Left lung (tissue), 4 donors: ENCODE measurements at regions not wholly inside any gene's neighbourhood (a gene's known extent, or its start where the extent isn't known, plus 50 kb on each side); places are given as distances from the start of the nearest gene placed in this dataset.
"Not testable (repeated sequence)": the region's sequence is repeated elsewhere in the genome, so short reads cannot be mapped to it uniquely, and the experiment has no call there.

Source experiments
- ATAC-seq: fragments of 200-7000 bp; cut with Tn5 transposase; one replicate; pipeline ENCODE4 v1.9.1; 2020; ENCODE audit warnings: moderate library complexity
- DNase-seq, 4 donors: peaks; one replicate each; pipeline ENCODE4 v3.0.0-alpha.2; 2013 to 2020
- H3K27ac ChIP-seq, 2 donors: fragments of 200-600 bp; sonication (generic) in 1 of 2; one replicate each; pipeline versions ENCODE4 v1.5.0 to v1.8.0; 2020 to 2021
- H3K27me3 ChIP-seq, 2 donors: fragments of 200-600 bp; sonication (generic) in 1 of 2; one replicate each; pipeline versions ENCODE4 v1.5.0 to v1.8.0; 2020 to 2021
- H3K36me3 ChIP-seq, 2 donors: fragments of 200-600 bp; sonication (generic) in 1 of 2; one replicate each; pipeline versions ENCODE4 v1.5.0 to v1.8.0; 2020 to 2021
- H3K4me1 ChIP-seq, 2 donors: fragments of 200-600 bp; one replicate each; pipeline ENCODE4 v1.8.0; 2021
- H3K4me3 ChIP-seq, 2 donors: fragments of 200-600 bp; sonication (generic) in 1 of 2; one replicate each; pipeline versions ENCODE4 v1.5.0 to v1.8.0; 2020 to 2021; ENCODE audit warnings: mild to moderate bottlenecking in 1 of 2
- H3K9me3 ChIP-seq, 2 donors: fragments of 200-600 bp; sonication (generic) in 1 of 2; one replicate each; pipeline versions ENCODE4 v1.5.0 to v1.8.0; 2020 to 2021
- CTCF ChIP-seq, 2 donors: fragments of 200-600 bp; sonication (generic) in 1 of 2; IDR thresholded peaks; one replicate each; pipeline versions ENCODE4 v1.5.0 to v1.8.0; 2021; ENCODE audit warnings: antibody characterized with exemption in 2 of 2
- intact Hi-C, 2 donors: fragments of 100-400 bp; cut with DNase I; formaldehyde crosslinking; loops; one replicate each; pipeline versions ENCODE4 v1.11.2 to v1.14.2; 2022
- donor health status: DM: no; HTN: yes; CAD: no.
- donor health status: DM: no; HTN: no; CAD: no.

GRCh38 chr4:170214101-170214500 is 124.3 kb upstream of the AADAT start:
- ATAC-seq = no peak
- H3K9me3 ChIP-seq = peaks cover 0 to 45% of the 10 kb centered on the region in 2 donors
- DNase-seq = no peak
- TF ChIP-seq CTCF (IDR thresholded peaks at IDR 0.05) = no peak
- no peaks in the 10 kb centered on the region for H3K36me3 ChIP-seq
- H3K4me1 ChIP-seq = no peaks in the 10 kb centered on the region
- no peak overlapping the region for H3K4me3 ChIP-seq
- H3K27ac ChIP-seq = no peak overlapping the region
- H3K27me3 ChIP-seq = no peaks in the 10 kb centered on the region
- intact Hi-C loops = no loop called here

GRCh38 chr4:170202721-170203120 is 113.0 kb upstream of the AADAT start:
- H3K36me3 ChIP-seq = no peaks in the 10 kb centered on the region
- no peaks in the 10 kb centered on the region for H3K4me1 ChIP-seq
- H3K27me3 ChIP-seq = no peaks in the 10 kb centered on the region
- no peak for TF ChIP-seq CTCF (IDR thresholded peaks at IDR 0.05)
- intact Hi-C loops = no loop called here
- DNase-seq (no peak), ATAC-seq (no peak)
- no peak overlapping the region for H3K4me3 ChIP-seq
- H3K9me3 ChIP-seq = peaks cover 0 to 22% of the 10 kb centered on the region in 2 donors
- H3K27ac ChIP-seq = no peak overlapping the region

GRCh38 chr4:170198747-170199146 is 109.0 kb upstream of the AADAT start:
- no peaks in the 10 kb centered on the region for H3K4me1 ChIP-seq
- DNase-seq = peak in 2 of 4 donors; percentile 6 to 14
- intact Hi-C loops = no loop called here

GRCh38 chr4:170194794-170195193 is 105.0 kb upstream of the AADAT start:
- H3K27me3 ChIP-seq, H3K4me1 ChIP-seq, intact Hi-C loops, H3K36me3 ChIP-seq, H3K27ac ChIP-seq, H3K9me3 ChIP-seq, H3K4me3 ChIP-seq: not testable (repeated sequence)
- DNase-seq (peak in 1 of 4 donors; percentile 2), ATAC-seq (peak; percentile 65)

More at GRCh38 chr4:170198747-170199146, 109.0 kb upstream of the AADAT start:
- ATAC-seq = no peak
- no peaks in the 10 kb centered on the region for H3K36me3 ChIP-seq
- H3K27me3 ChIP-seq = no peaks in the 10 kb centered on the region
- no peak overlapping the region for H3K27ac ChIP-seq
- H3K4me3 ChIP-seq = no peak overlapping the region
- H3K9me3 ChIP-seq = peaks cover 0 to 23% of the 10 kb centered on the region in 2 donors
- TF ChIP-seq CTCF (IDR thresholded peaks at IDR 0.05) = peak in 1 of 2 donors; percentile 9

- ATAC-seq (peak; percentile 32), DNase-seq (peak in 1 of 4 donors; percentile 2)
- intact Hi-C loops = no loop called here
- Histone ChIP-seq H3K4me3 (no peak overlapping the region), H3K4me1 (no peaks in the 10 kb centered on the region), H3K27me3 (no peaks in the 10 kb centered on the region), H3K9me3 (peaks cover 0 to 5% of the 10 kb centered on the region in 2 donors), H3K36me3 (no peaks in the 10 kb centered on the region), H3K27ac (no peak overlapping the region)
- no peak for TF ChIP-seq CTCF (IDR thresholded peaks at IDR 0.05)
Measured at GRCh38 chr4:170193496-170193895, 103.7 kb upstream of the AADAT start.

GRCh38 chr4:170190265-170190664 is 100.5 kb upstream of the AADAT start:
- Histone ChIP-seq H3K9me3 (peaks cover 0 to 2% of the 10 kb centered on the region in 2 donors), H3K36me3 (no peaks in the 10 kb centered on the region), H3K4me1 (no peaks in the 10 kb centered on the region), H3K4me3 (no peak overlapping the region), H3K27ac (no peak overlapping the region), H3K27me3 (no peaks in the 10 kb centered on the region)
- DNase-seq (no peak), ATAC-seq (no peak)
- TF ChIP-seq CTCF (IDR thresholded peaks at IDR 0.05) = no peak
- intact Hi-C loops = no loop called here
